ENCODE measurements at regions not wholly inside any gene's neighbourhood (a gene's known extent, or its start where the extent isn't known, plus 50 kb on each side); places are given as distances from the start of the nearest gene placed in this dataset.
"Not testable (repeated sequence)": the region's sequence is repeated elsewhere in the genome, so short reads cannot be mapped to it uniquely, and the experiment has no call there.

DNA sequence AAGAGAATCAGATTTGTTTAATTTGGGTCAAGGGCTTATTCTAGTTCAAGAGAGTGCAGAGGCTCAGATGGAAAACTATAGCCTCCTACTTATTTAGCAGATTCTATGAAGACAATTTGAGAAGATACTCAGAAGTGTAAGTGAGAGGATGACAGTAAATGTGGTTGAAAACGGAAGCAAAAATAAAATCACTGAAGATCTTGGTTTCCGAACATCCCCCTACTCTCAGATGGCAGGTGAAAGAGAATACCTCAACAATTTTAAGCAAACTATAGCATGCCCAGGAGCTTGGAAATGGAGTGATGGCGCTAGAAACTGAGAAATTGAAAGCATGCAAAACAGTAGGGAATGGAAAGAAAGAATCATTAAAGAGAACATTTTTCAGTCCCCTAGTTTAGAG is 705.5 kb upstream of the CDH8 start:
- Histone ChIP-seq H3K9me3 (no peaks in the 10 kb centered on the region; the same call in 1 of the 2 replicates), H3K4me3 (ENCODE audit: low read depth, low read length) (no peak overlapping the region), H3K27me3 (replicated peaks; ENCODE audit: control insufficient read depth, insufficient read depth, low read length) (no peaks in the 10 kb centered on the region), H3K4me1 (no peaks in the 10 kb centered on the region), H3K36me3 (ENCODE audit: control insufficient read depth, insufficient read depth, low read length) (no peaks in the 10 kb centered on the region)
- ChIA-PET POLR2A (no interaction called here), CTCF (no interaction called here)
- no peak for TF ChIP-seq CTCF (IDR thresholded peaks at IDR 0.05; ENCODE audit: insufficient read depth in 1 of 2, low read depth in 1 of 2, low read length in 1 of 2, severe bottlenecking in 1 of 2, unreplicated experiment in 1 of 2)
- Mint-ChIP-seq H3K27ac (ENCODE audit: unreplicated experiment) (no peak overlapping the region), H3K9me3 (ENCODE audit: unreplicated experiment) (peaks cover 16% of the 10 kb centered on the region), H3K4me1 (ENCODE audit: low read depth, unreplicated experiment) (no peaks in the 10 kb centered on the region), H3K27me3 (ENCODE audit: insufficient read depth, unreplicated experiment) (peaks cover 5% of the 10 kb centered on the region), H3K36me3 (ENCODE audit: insufficient read depth, unreplicated experiment) (no peaks in the 10 kb centered on the region), H3K4me3 (ENCODE audit: unreplicated experiment) (no peak overlapping the region)
- no TSS peak for BruUV-seq (replicated peaks)
- no peak for DNase-seq
- intact Hi-C loops (cut with micrococcal nuclease; ENCODE audit: unreplicated experiment), result no loop called here

- Mint-ChIP-seq H3K4me3 (ENCODE audit: unreplicated experiment) (no peak overlapping the region), H3K9me3 (ENCODE audit: unreplicated experiment) (peaks cover 16% of the 10 kb centered on the region), H3K4me1 (ENCODE audit: low read depth, unreplicated experiment) (no peaks in the 10 kb centered on the region), H3K27me3 (ENCODE audit: insufficient read depth, unreplicated experiment) (peaks cover 5% of the 10 kb centered on the region), H3K27ac (ENCODE audit: unreplicated experiment) (no peak overlapping the region), H3K36me3 (ENCODE audit: insufficient read depth, unreplicated experiment) (no peaks in the 10 kb centered on the region)
- no TSS peak for BruUV-seq (replicated peaks)
- Histone ChIP-seq H3K27me3 (replicated peaks; ENCODE audit: control insufficient read depth, insufficient read depth, low read length) (no peaks in the 10 kb centered on the region), H3K4me1 (no peaks in the 10 kb centered on the region), H3K4me3 (ENCODE audit: low read depth, low read length) (no peak overlapping the region), H3K9me3 (no peaks in the 10 kb centered on the region; the same call in 1 of the 2 replicates), H3K36me3 (ENCODE audit: control insufficient read depth, insufficient read depth, low read length) (no peaks in the 10 kb centered on the region)
- POLR2A ChIA-PET, result no interaction called here
- CTCF ChIA-PET, result no interaction called here
- TF ChIP-seq CTCF (IDR thresholded peaks at IDR 0.05; ENCODE audit: insufficient read depth in 1 of 2, low read depth in 1 of 2, low read length in 1 of 2, severe bottlenecking in 1 of 2, unreplicated experiment in 1 of 2), result no peak
- intact Hi-C loops (cut with micrococcal nuclease; ENCODE audit: unreplicated experiment), result no loop called here
- no peak for DNase-seq
Observed at GRCh38 chr16:62738666-62739460, 702.6 kb upstream of the CDH8 start.

GRCh38 chr16:62732092-62732491 is 695.9 kb upstream of the CDH8 start:
- H3K36me3 Mint-ChIP-seq (ENCODE audit: insufficient read depth, unreplicated experiment), result no peaks in the 10 kb centered on the region
- CTCF ChIA-PET, result no interaction called here
- peaks cover 3% of the 10 kb centered on the region for H3K27me3 Mint-ChIP-seq (ENCODE audit: insufficient read depth, unreplicated experiment)
- Histone ChIP-seq H3K4me3 (ENCODE audit: low read depth, low read length) (no peak overlapping the region), H3K27me3 (replicated peaks; ENCODE audit: control insufficient read depth, insufficient read depth, low read length) (no peaks in the 10 kb centered on the region), H3K4me1 (no peaks in the 10 kb centered on the region), H3K36me3 (ENCODE audit: control insufficient read depth, insufficient read depth, low read length) (no peaks in the 10 kb centered on the region), H3K9me3 (no peaks in the 10 kb centered on the region)
- intact Hi-C loops (cut with micrococcal nuclease; ENCODE audit: unreplicated experiment), result no loop called here
- no TSS peak for BruUV-seq (replicated peaks)
- no peak overlapping the region for H3K4me3 Mint-ChIP-seq (ENCODE audit: unreplicated experiment)
- no peaks in the 10 kb centered on the region for H3K9me3 Mint-ChIP-seq (ENCODE audit: unreplicated experiment)
- DNase-seq, result no peak
- no peaks in the 10 kb centered on the region for H3K4me1 Mint-ChIP-seq (ENCODE audit: low read depth, unreplicated experiment)
- no peak overlapping the region for H3K27ac Mint-ChIP-seq (ENCODE audit: unreplicated experiment)
- POLR2A ChIA-PET, result no interaction called here
- TF ChIP-seq CTCF (IDR thresholded peaks at IDR 0.05; ENCODE audit: insufficient read depth in 1 of 2, low read depth in 1 of 2, low read length in 1 of 2, severe bottlenecking in 1 of 2, unreplicated experiment in 1 of 2), result no peak

DNA sequence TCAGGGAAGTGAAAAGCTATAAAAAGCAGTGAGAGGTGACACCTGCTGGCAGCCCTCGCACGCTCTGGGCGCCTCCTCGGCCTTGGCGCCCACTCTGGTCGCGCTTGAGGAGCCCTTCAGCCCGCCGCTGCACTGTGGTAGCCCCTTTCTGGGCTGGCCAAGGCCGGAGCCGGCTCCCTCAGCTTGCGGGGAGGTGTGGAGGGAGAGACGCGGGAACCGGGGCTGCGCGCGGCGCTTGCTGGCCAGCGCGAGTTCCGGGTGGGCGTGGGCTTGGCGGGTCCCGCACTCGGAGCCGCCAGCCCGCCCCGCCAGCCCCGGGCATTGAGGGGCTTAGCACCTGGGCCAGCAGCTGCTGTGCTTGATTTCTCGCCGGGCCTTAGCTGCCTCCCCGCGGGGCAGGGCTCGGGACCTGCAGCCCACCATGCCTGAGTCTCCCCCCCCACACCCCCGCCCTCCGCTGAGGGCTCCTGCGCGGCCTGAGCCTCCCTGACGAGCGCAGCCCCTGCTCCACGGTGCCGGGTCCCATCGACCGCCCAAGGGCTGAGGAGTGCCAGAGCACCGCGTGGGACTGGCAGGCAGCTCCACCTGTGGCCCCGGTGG is 688.5 kb upstream of the CDH8 start:
- H3K36me3 Mint-ChIP-seq (ENCODE audit: insufficient read depth, unreplicated experiment); H3K4me3 ChIP-seq (ENCODE audit: low read depth, low read length); H3K9me3 ChIP-seq; H3K4me3 Mint-ChIP-seq (ENCODE audit: unreplicated experiment); H3K27me3 ChIP-seq (replicated peaks; ENCODE audit: control insufficient read depth, insufficient read depth, low read length); CTCF ChIA-PET; H3K36me3 ChIP-seq (ENCODE audit: control insufficient read depth, insufficient read depth, low read length); BruUV-seq (replicated peaks); H3K4me1 Mint-ChIP-seq (ENCODE audit: low read depth, unreplicated experiment); DNase-seq; H3K27me3 Mint-ChIP-seq (ENCODE audit: insufficient read depth, unreplicated experiment); POLR2A ChIA-PET; intact Hi-C loops (cut with micrococcal nuclease; ENCODE audit: unreplicated experiment); H3K4me1 ChIP-seq; H3K27ac Mint-ChIP-seq (ENCODE audit: unreplicated experiment): not testable (repeated sequence)
- peaks cover 41% of the 10 kb centered on the region for H3K9me3 Mint-ChIP-seq (ENCODE audit: unreplicated experiment)
